ENCODE measurements at regions not wholly inside any gene's neighbourhood (a gene's known extent, or its start where the extent isn't known, plus 50 kb on each side); places are given as distances from the start of the nearest gene placed in this dataset.

GRCh38 chr2:35067420-35067819 lies 1288.2 kb upstream of the CRIM1 start:
- no peak overlapping the region for H3K4me3 Mint-ChIP-seq
- no peaks in the 10 kb centered on the region for H3K4me1 Mint-ChIP-seq (ENCODE audit: low read depth)
- CTCF ChIA-PET = no interaction called here
- no peaks in the 10 kb centered on the region for H3K36me3 Mint-ChIP-seq (ENCODE audit: low read depth)
- no peak for DNase-seq
- intact Hi-C loops (cut with micrococcal nuclease) = no loop called here
- H3K27ac Mint-ChIP-seq = no peak overlapping the region
- H3K9me3 Mint-ChIP-seq = peaks cover 14% of the 10 kb centered on the region
- no peaks in the 10 kb centered on the region for H3K27me3 Mint-ChIP-seq (ENCODE audit: low read depth)

- CTCF ChIA-PET = interaction anchor here (1.5 kb wide), 1 partner anchor 347 kb away, joined by 3 read pairs; no protein-coding TSS in a partner anchor
- no peaks in the 10 kb centered on the region for H3K27me3 Mint-ChIP-seq (ENCODE audit: low read depth)
- H3K4me3 Mint-ChIP-seq = no peak overlapping the region
- DNase-seq = no peak
- H3K27ac Mint-ChIP-seq = no peak overlapping the region
- H3K9me3 Mint-ChIP-seq = peaks cover 5% of the 10 kb centered on the region
- no peaks in the 10 kb centered on the region for H3K36me3 Mint-ChIP-seq (ENCODE audit: low read depth)
- H3K4me1 Mint-ChIP-seq (ENCODE audit: low read depth) = no peaks in the 10 kb centered on the region
- intact Hi-C loops (cut with micrococcal nuclease) = no loop called here
Observed at GRCh38 chr2:35063836-35064235, 1291.7 kb upstream of the CRIM1 start.

- H3K36me3 Mint-ChIP-seq (ENCODE audit: low read depth) = no peaks in the 10 kb centered on the region
- CTCF ChIA-PET = interaction anchor here (0.6 kb wide), 1 partner anchor 1182 kb away, joined by 3 read pairs; no protein-coding TSS in a partner anchor
- H3K27ac Mint-ChIP-seq = no peak overlapping the region
- H3K4me1 Mint-ChIP-seq (ENCODE audit: low read depth) = no peaks in the 10 kb centered on the region
- DNase-seq = no peak
- H3K27me3 Mint-ChIP-seq (ENCODE audit: low read depth) = no peaks in the 10 kb centered on the region
- intact Hi-C loops (cut with micrococcal nuclease) = no loop called here
- no peak overlapping the region for H3K4me3 Mint-ChIP-seq
- peaks cover 6% of the 10 kb centered on the region for H3K9me3 Mint-ChIP-seq
Observed at GRCh38 chr2:35035883-35036282, 1319.7 kb upstream of the CRIM1 start.

GRCh38 chr2:35033748-35034147 lies 1321.8 kb upstream of the CRIM1 start:
- Mint-ChIP-seq H3K36me3 (ENCODE audit: low read depth) (no peaks in the 10 kb centered on the region), H3K27ac (no peak overlapping the region), H3K27me3 (ENCODE audit: low read depth) (no peaks in the 10 kb centered on the region), H3K4me1 (ENCODE audit: low read depth) (no peaks in the 10 kb centered on the region), H3K4me3 (no peak overlapping the region), H3K9me3 (peaks cover 3% of the 10 kb centered on the region)
- no peak for DNase-seq
- CTCF ChIA-PET = no interaction called here
- intact Hi-C loops (cut with micrococcal nuclease) = no loop called here

GRCh38 chr2:35023545-35023944 lies 1332.0 kb upstream of the CRIM1 start:
- no peaks in the 10 kb centered on the region for H3K27me3 Mint-ChIP-seq (ENCODE audit: low read depth)
- no peak overlapping the region for H3K27ac Mint-ChIP-seq
- no peaks in the 10 kb centered on the region for H3K36me3 Mint-ChIP-seq (ENCODE audit: low read depth)
- CTCF ChIA-PET = no interaction called here
- H3K4me1 Mint-ChIP-seq (ENCODE audit: low read depth) = no peaks in the 10 kb centered on the region
- no peak for DNase-seq
- intact Hi-C loops (cut with micrococcal nuclease) = no loop called here
- H3K4me3 Mint-ChIP-seq = no peak overlapping the region
- peaks cover 1% of the 10 kb centered on the region for H3K9me3 Mint-ChIP-seq

GRCh38 chr2:35000453-35000852 lies 1355.1 kb upstream of the CRIM1 start:
- CTCF ChIA-PET = no interaction called here
- H3K9me3 Mint-ChIP-seq = no peaks in the 10 kb centered on the region
- no peak for DNase-seq
- no peaks in the 10 kb centered on the region for H3K36me3 Mint-ChIP-seq (ENCODE audit: low read depth)
- no peaks in the 10 kb centered on the region for H3K27me3 Mint-ChIP-seq (ENCODE audit: low read depth)
- H3K4me3 Mint-ChIP-seq = no peak overlapping the region
- intact Hi-C loops (cut with micrococcal nuclease) = no loop called here
- H3K27ac Mint-ChIP-seq = no peak overlapping the region
- no peaks in the 10 kb centered on the region for H3K4me1 Mint-ChIP-seq (ENCODE audit: low read depth)

GRCh38 chr2:34998741-34999140 lies 1356.8 kb upstream of the CRIM1 start:
- intact Hi-C loops (cut with micrococcal nuclease) = no loop called here
- Mint-ChIP-seq H3K4me3 (no peak overlapping the region), H3K36me3 (ENCODE audit: low read depth) (no peaks in the 10 kb centered on the region), H3K4me1 (ENCODE audit: low read depth) (no peaks in the 10 kb centered on the region), H3K9me3 (no peaks in the 10 kb centered on the region), H3K27ac (no peak overlapping the region), H3K27me3 (ENCODE audit: low read depth) (no peaks in the 10 kb centered on the region)
- CTCF ChIA-PET = no interaction called here
- DNase-seq = no peak

GRCh38 chr2:34997779-34998178 lies 1357.8 kb upstream of the CRIM1 start:
- H3K27ac Mint-ChIP-seq = no peak overlapping the region
- intact Hi-C loops (cut with micrococcal nuclease) = no loop called here

GRCh38 chr2:34995196-34995595 lies 1360.4 kb upstream of the CRIM1 start:
- Mint-ChIP-seq H3K9me3 (peaks cover 7% of the 10 kb centered on the region), H3K36me3 (ENCODE audit: low read depth) (no peaks in the 10 kb centered on the region), H3K27me3 (ENCODE audit: low read depth) (no peaks in the 10 kb centered on the region), H3K4me1 (ENCODE audit: low read depth) (no peaks in the 10 kb centered on the region), H3K27ac (no peak overlapping the region), H3K4me3 (no peak overlapping the region)
- CTCF ChIA-PET = no interaction called here
- intact Hi-C loops (cut with micrococcal nuclease) = no loop called here
- DNase-seq = no peak

More at GRCh38 chr2:34997779-34998178, 1357.8 kb upstream of the CRIM1 start:
- CTCF ChIA-PET = no interaction called here
- Mint-ChIP-seq H3K36me3 (ENCODE audit: low read depth) (no peaks in the 10 kb centered on the region), H3K9me3 (no peaks in the 10 kb centered on the region), H3K4me3 (no peak overlapping the region), H3K4me1 (ENCODE audit: low read depth) (no peaks in the 10 kb centered on the region), H3K27me3 (ENCODE audit: low read depth) (no peaks in the 10 kb centered on the region)
- DNase-seq = no peak

- CTCF ChIA-PET = no interaction called here
- Mint-ChIP-seq H3K9me3 (peaks cover 7% of the 10 kb centered on the region), H3K27ac (no peak overlapping the region), H3K4me3 (no peak overlapping the region), H3K4me1 (ENCODE audit: low read depth) (no peaks in the 10 kb centered on the region), H3K27me3 (ENCODE audit: low read depth) (no peaks in the 10 kb centered on the region), H3K36me3 (ENCODE audit: low read depth) (no peaks in the 10 kb centered on the region)
- no peak for DNase-seq
- intact Hi-C loops (cut with micrococcal nuclease) = no loop called here
Observed at GRCh38 chr2:34991508-34992274, 1363.9 kb upstream of the CRIM1 start.

GRCh38 chr2:34985474-34985873 lies 1370.1 kb upstream of the CRIM1 start:
- CTCF ChIA-PET = no interaction called here
- H3K27ac Mint-ChIP-seq = no peak overlapping the region
- no peak overlapping the region for H3K4me3 Mint-ChIP-seq
- H3K27me3 Mint-ChIP-seq (ENCODE audit: low read depth) = no peaks in the 10 kb centered on the region
- H3K36me3 Mint-ChIP-seq (ENCODE audit: low read depth) = no peaks in the 10 kb centered on the region
- DNase-seq = no peak
- no peaks in the 10 kb centered on the region for H3K4me1 Mint-ChIP-seq (ENCODE audit: low read depth)
- intact Hi-C loops (cut with micrococcal nuclease) = no loop called here
- peaks cover 8% of the 10 kb centered on the region for H3K9me3 Mint-ChIP-seq

GRCh38 chr2:34980689-34981088 lies 1374.9 kb upstream of the CRIM1 start:
- DNase-seq = no peak
- intact Hi-C loops (cut with micrococcal nuclease) = no loop called here
- CTCF ChIA-PET = no interaction called here
- no peak overlapping the region for H3K4me3 Mint-ChIP-seq
- peaks cover 13% of the 10 kb centered on the region for H3K9me3 Mint-ChIP-seq
- no peaks in the 10 kb centered on the region for H3K4me1 Mint-ChIP-seq (ENCODE audit: low read depth)
- H3K27ac Mint-ChIP-seq = no peak overlapping the region
- no peaks in the 10 kb centered on the region for H3K27me3 Mint-ChIP-seq (ENCODE audit: low read depth)
- no peaks in the 10 kb centered on the region for H3K36me3 Mint-ChIP-seq (ENCODE audit: low read depth)

GRCh38 chr2:34979148-34979547 lies 1376.4 kb upstream of the CRIM1 start:
- intact Hi-C loops (cut with micrococcal nuclease) = no loop called here
- Mint-ChIP-seq H3K4me1 (ENCODE audit: low read depth) (no peaks in the 10 kb centered on the region), H3K4me3 (no peak overlapping the region), H3K27ac (no peak overlapping the region), H3K36me3 (ENCODE audit: low read depth) (no peaks in the 10 kb centered on the region), H3K27me3 (ENCODE audit: low read depth) (no peaks in the 10 kb centered on the region), H3K9me3 (peaks cover 14% of the 10 kb centered on the region)
- no peak for DNase-seq
- CTCF ChIA-PET = no interaction called here

Data from activated naive CD4-positive, alpha-beta T cell treated with anti-CD3 and anti-CD28 coated beads for 36 hours (primary cell).